Neural cell (in vitro differentiated cells): ENCODE measurements at regions not wholly inside any gene's neighbourhood (a gene's known extent, or its start where the extent isn't known, plus 50 kb on each side); places are given as distances from the start of the nearest gene placed in this dataset.

ENCODE experiments used
- H2AFZ ChIP-seq: fragments of 200-600, 300-800 bp; sonication (generic), shearing (Covaris generic); 2 replicates; pipeline ENCODE4 v1.6.0; 2014; ENCODE audit warnings: low read depth, mild to moderate bottlenecking, antibody characterized with exemption, low read length, moderate library complexity
- H3F3A ChIP-seq: fragments of 200-600 bp; shearing (Covaris generic); 2 replicates; pipeline ENCODE4 v1.6.1; 2016; ENCODE audit warnings: mild to moderate bottlenecking, moderate library complexity, mixed read lengths, antibody characterized with exemption, low read length; ENCODE audit not compliant: insufficient read depth, poor library complexity, severe bottlenecking
- H3K27ac ChIP-seq: fragments of 200-600, 300-800 bp; sonication (generic), shearing (Covaris generic); 2 replicates; pipeline ENCODE4 v1.5.1; 2014; ENCODE audit warnings: mild to moderate bottlenecking, low read length, moderate library complexity
- H3K27me3 ChIP-seq: fragments of 300-800, 200-600 bp; sonication (generic), shearing (Covaris generic); 2 replicates; pipeline ENCODE4 v1.6.0; 2014; ENCODE audit warnings: mild to moderate bottlenecking, low read depth, low read length, moderate library complexity; ENCODE audit not compliant: insufficient read depth
- H3K36me3 ChIP-seq: fragments of 300-800, 200-600 bp; sonication (generic), shearing (Covaris generic); 2 replicates; pipeline ENCODE4 v1.5.1; 2014; ENCODE audit warnings: mild to moderate bottlenecking, antibody characterized with exemption, low read length, moderate library complexity; ENCODE audit not compliant: insufficient read depth
- H3K4me2 ChIP-seq: fragments of 300-800, 200-600 bp; sonication (generic), shearing (Covaris generic); 2 replicates; pipeline ENCODE4 v1.6.0; 2014; ENCODE audit warnings: mild to moderate bottlenecking, low read length
- H3K4me3 ChIP-seq: fragments of 300-800, 200-600 bp; sonication (generic), shearing (Covaris generic); 2 replicates; pipeline ENCODE4 v1.5.1; 2014; ENCODE audit warnings: mild to moderate bottlenecking, low read length, moderate library complexity
- H3K79me2 ChIP-seq: fragments of 200-600 bp; shearing (Covaris generic); replicated peaks from 2 replicates; pipeline ENCODE4 v1.6.0; 2014; ENCODE audit warnings: mild to moderate bottlenecking, low read length, moderate library complexity; ENCODE audit not compliant: insufficient read depth
- H3K9ac ChIP-seq: fragments of 300-800, 200-600 bp; sonication (generic), shearing (Covaris generic); 2 replicates; pipeline ENCODE4 v1.6.1; 2016; ENCODE audit warnings: mild to moderate bottlenecking, low read length, mixed read lengths
- H3K9me2 ChIP-seq: fragments of 200-600 bp; shearing (Covaris generic); 2 replicates; pipeline ENCODE4 v1.6.1; 2016; ENCODE audit warnings: mild to moderate bottlenecking, low read length, mixed read lengths; ENCODE audit not compliant: insufficient read depth
- H3K9me3 ChIP-seq: fragments of 200-600, 300-800 bp; sonication (generic), shearing (Covaris generic); 2 replicates; pipeline ENCODE4 v1.6.1; 2016; ENCODE audit warnings: mild to moderate bottlenecking, mixed run types, low read length, moderate library complexity, mixed read lengths
- H4K20me1 ChIP-seq: fragments of 200-600 bp; shearing (Covaris generic); 2 replicates; pipeline ENCODE4 v1.6.1; 2016; ENCODE audit warnings: mild to moderate bottlenecking, mixed run types; ENCODE audit not compliant: insufficient read depth
- EP300 ChIP-seq: fragments of 450-650 bp; conservative IDR thresholded peaks from 2 replicates; pipeline ENCODE4 v1.6.1; 2014; ENCODE audit warnings: antibody characterized with exemption, mild to moderate bottlenecking, moderate library complexity; ENCODE audit not compliant: poor library complexity, severe bottlenecking
- MXI1 ChIP-seq: fragments of 450-650 bp; conservative IDR thresholded peaks from 2 replicates; pipeline ENCODE4 v1.6.1; 2014; ENCODE audit warnings: antibody characterized with exemption, mild to moderate bottlenecking; ENCODE audit not compliant: poor library complexity, severe bottlenecking
- RAD21 ChIP-seq: fragments of 450-650 bp; conservative IDR thresholded peaks from 2 replicates; pipeline ENCODE4 v1.6.1; 2014; ENCODE audit warnings: antibody characterized with exemption, mild to moderate bottlenecking, moderate library complexity
- SMC3 ChIP-seq: fragments of 450-650 bp; conservative IDR thresholded peaks from 2 replicates; pipeline ENCODE4 v1.6.1; 2014; ENCODE audit warnings: antibody characterized with exemption, mild to moderate bottlenecking, moderate library complexity; ENCODE audit not compliant: poor library complexity
- TAF1 ChIP-seq: IDR thresholded peaks from 2 replicates; pipeline ENCODE4 v1.6.1; 2012; ENCODE audit warnings: low read depth
- TF ChIP-seq, protein P1 (sequence below): IDR thresholded peaks from 2 replicates; pipeline ENCODE4 v1.6.1; 2012; ENCODE audit warnings: borderline replicate concordance

GRCh38 chr10:35700487-35700882 lies 58.4 kb upstream of the FZD8 start:
- Histone ChIP-seq H3K9me3 (no peaks in the 10 kb centered on the region), H3K4me2 (no peak overlapping the region), H3K9me2 (no peaks in the 10 kb centered on the region), H3K79me2 (no peaks in the 10 kb centered on the region), H2AFZ (no peak overlapping the region), H3K27me3 (no peaks in the 10 kb centered on the region), H3K4me3 (no peak overlapping the region), H4K20me1 (no peaks in the 10 kb centered on the region), H3K9ac (no peak overlapping the region), H3K27ac (no peak overlapping the region), H3K36me3 (no peaks in the 10 kb centered on the region), H3F3A (no peaks in the 10 kb centered on the region)
- no peak for TF ChIP-seq TAF1
- no peak for TF ChIP-seq MXI1
- TF ChIP-seq, protein P1, sequence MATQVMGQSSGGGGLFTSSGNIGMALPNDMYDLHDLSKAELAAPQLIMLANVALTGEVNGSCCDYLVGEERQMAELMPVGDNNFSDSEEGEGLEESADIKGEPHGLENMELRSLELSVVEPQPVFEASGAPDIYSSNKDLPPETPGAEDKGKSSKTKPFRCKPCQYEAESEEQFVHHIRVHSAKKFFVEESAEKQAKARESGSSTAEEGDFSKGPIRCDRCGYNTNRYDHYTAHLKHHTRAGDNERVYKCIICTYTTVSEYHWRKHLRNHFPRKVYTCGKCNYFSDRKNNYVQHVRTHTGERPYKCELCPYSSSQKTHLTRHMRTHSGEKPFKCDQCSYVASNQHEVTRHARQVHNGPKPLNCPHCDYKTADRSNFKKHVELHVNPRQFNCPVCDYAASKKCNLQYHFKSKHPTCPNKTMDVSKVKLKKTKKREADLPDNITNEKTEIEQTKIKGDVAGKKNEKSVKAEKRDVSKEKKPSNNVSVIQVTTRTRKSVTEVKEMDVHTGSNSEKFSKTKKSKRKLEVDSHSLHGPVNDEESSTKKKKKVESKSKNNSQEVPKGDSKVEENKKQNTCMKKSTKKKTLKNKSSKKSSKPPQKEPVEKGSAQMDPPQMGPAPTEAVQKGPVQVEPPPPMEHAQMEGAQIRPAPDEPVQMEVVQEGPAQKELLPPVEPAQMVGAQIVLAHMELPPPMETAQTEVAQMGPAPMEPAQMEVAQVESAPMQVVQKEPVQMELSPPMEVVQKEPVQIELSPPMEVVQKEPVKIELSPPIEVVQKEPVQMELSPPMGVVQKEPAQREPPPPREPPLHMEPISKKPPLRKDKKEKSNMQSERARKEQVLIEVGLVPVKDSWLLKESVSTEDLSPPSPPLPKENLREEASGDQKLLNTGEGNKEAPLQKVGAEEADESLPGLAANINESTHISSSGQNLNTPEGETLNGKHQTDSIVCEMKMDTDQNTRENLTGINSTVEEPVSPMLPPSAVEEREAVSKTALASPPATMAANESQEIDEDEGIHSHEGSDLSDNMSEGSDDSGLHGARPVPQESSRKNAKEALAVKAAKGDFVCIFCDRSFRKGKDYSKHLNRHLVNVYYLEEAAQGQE: no peak
- no peak for TF ChIP-seq SMC3

DNA sequence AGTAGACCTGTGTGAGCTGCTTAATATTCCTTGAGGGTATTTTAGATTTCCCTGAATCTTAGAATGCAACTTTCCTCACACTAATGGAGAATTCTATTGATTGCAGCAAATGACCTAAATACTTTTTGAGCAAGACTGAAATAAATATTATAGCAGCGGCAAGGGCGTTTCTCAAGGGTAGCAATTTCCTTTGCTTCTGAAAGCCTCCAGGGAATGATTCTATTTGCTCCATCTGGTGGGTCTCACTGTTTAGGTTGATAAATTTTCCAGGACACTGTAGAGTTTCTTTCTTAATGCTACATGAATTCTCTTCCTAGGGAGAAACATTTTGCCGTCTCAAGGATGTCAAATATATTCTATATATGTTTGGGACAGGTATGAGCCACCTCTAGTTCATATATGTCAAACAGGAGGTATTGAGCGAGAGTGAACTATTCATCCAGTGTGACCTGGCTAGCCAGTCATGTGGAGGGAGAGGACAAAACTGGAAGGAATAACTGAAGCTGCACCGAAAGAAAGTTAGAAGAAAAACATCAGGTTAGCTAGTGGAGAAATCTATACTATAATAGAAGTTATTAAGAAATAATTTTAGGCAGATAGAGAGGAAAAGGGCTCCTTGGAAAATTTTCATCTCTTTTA lies 57.9 kb upstream of the FZD8 start:
- Histone ChIP-seq H2AFZ (no peak overlapping the region), H3K4me3 (no peak overlapping the region), H3K9me2 (no peaks in the 10 kb centered on the region), H3K9me3 (no peaks in the 10 kb centered on the region), H3K27ac (no peak overlapping the region), H4K20me1 (no peaks in the 10 kb centered on the region), H3K36me3 (no peaks in the 10 kb centered on the region), H3F3A (no peaks in the 10 kb centered on the region), H3K9ac (no peak overlapping the region), H3K79me2 (no peaks in the 10 kb centered on the region), H3K27me3 (no peaks in the 10 kb centered on the region), H3K4me2 (no peak overlapping the region)
- TF ChIP-seq EP300 (no peak), RAD21 (no peak), MXI1 (no peak)
- TF ChIP-seq, protein P1: no peak
